Adrenal gland (tissue), 5 donors: ENCODE measurements at regions not wholly inside any gene's neighbourhood (a gene's known extent, or its start where the extent isn't known, plus 50 kb on each side); places are given as distances from the start of the nearest gene placed in this dataset.

Experiments used
- POLR2A ChIP-seq, 2 donors: fragments of 450-650 bp; IDR thresholded peaks; one replicate each; pipeline ENCODE4 v1.6.1; 2017; ENCODE audit warnings: antibody characterized with exemption in 2 of 2, mild to moderate bottlenecking in 2 of 2, moderate library complexity in 1 of 2
- TF ChIP-seq, protein P1 (sequence below), 6 experiments: fragments of 450-650 bp in 4 of 6; fragments of 200-600 bp in 2 of 6; sonication (generic) in 1 of 6; IDR thresholded peaks; 1 replicate in 5 of 6; 2 replicates in 1 of 6; pipeline versions ENCODE4 v1.5.1 to v1.8.0; 2016 to 2021; ENCODE audit warnings: antibody characterized with exemption in 6 of 6, mild to moderate bottlenecking in 2 of 6, moderate library complexity in 1 of 6
- donor health status: DM: no; HTN: no; CAD: no.

- TF ChIP-seq, protein P1, sequence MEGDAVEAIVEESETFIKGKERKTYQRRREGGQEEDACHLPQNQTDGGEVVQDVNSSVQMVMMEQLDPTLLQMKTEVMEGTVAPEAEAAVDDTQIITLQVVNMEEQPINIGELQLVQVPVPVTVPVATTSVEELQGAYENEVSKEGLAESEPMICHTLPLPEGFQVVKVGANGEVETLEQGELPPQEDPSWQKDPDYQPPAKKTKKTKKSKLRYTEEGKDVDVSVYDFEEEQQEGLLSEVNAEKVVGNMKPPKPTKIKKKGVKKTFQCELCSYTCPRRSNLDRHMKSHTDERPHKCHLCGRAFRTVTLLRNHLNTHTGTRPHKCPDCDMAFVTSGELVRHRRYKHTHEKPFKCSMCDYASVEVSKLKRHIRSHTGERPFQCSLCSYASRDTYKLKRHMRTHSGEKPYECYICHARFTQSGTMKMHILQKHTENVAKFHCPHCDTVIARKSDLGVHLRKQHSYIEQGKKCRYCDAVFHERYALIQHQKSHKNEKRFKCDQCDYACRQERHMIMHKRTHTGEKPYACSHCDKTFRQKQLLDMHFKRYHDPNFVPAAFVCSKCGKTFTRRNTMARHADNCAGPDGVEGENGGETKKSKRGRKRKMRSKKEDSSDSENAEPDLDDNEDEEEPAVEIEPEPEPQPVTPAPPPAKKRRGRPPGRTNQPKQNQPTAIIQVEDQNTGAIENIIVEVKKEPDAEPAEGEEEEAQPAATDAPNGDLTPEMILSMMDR (IDR thresholded peaks at IDR 0.05) = no peak
- TF ChIP-seq POLR2A (IDR thresholded peaks at IDR 0.05) = no peak
These were observed 112.0 kb downstream of the UTRN start for GRCh38 chr6:144397141-144397540.
